ENCODE measurements at regions not wholly inside any gene's neighbourhood (a gene's known extent, or its start where the extent isn't known, plus 50 kb on each side); places are given as distances from the start of the nearest gene placed in this dataset.
A peak's percentile ranks its signal among the peaks of the same experiment; 100 is the strongest.

DNA sequence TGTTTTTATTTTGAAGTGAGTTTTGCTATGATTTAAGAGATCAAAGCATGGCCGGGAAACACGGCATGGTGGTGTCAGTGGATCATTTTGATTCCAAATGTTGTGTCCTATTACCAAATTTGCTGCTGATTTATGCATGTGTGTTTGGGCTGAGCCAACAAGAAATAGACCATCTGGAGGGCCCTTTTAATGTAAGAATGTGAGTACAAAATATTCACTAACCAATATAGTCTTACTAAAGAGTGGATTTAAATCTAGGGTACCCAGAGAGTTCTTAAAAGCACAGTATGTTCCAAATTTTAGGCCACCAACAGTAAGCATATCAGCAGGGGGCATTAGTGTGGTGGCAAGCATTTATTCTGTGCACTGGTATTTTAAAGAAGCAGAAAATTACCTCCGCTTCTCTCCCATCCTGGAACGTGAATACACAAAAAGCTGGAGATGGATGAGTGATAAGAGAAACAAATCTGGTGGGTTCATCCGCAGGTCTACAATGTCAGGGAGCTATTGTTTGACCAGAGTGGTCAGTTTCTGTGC lies 444.4 kb upstream of the IGFBP7 start:
- DNase-seq (ENCODE audit: insufficient read length, low spot score) = no peak
- no peak for FAIRE-seq
- TF ChIP-seq, protein P1, sequence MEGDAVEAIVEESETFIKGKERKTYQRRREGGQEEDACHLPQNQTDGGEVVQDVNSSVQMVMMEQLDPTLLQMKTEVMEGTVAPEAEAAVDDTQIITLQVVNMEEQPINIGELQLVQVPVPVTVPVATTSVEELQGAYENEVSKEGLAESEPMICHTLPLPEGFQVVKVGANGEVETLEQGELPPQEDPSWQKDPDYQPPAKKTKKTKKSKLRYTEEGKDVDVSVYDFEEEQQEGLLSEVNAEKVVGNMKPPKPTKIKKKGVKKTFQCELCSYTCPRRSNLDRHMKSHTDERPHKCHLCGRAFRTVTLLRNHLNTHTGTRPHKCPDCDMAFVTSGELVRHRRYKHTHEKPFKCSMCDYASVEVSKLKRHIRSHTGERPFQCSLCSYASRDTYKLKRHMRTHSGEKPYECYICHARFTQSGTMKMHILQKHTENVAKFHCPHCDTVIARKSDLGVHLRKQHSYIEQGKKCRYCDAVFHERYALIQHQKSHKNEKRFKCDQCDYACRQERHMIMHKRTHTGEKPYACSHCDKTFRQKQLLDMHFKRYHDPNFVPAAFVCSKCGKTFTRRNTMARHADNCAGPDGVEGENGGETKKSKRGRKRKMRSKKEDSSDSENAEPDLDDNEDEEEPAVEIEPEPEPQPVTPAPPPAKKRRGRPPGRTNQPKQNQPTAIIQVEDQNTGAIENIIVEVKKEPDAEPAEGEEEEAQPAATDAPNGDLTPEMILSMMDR (IDR thresholded peaks at IDR 0.05; ENCODE audit: insufficient read depth, missing control alignments) = no peak

DNA sequence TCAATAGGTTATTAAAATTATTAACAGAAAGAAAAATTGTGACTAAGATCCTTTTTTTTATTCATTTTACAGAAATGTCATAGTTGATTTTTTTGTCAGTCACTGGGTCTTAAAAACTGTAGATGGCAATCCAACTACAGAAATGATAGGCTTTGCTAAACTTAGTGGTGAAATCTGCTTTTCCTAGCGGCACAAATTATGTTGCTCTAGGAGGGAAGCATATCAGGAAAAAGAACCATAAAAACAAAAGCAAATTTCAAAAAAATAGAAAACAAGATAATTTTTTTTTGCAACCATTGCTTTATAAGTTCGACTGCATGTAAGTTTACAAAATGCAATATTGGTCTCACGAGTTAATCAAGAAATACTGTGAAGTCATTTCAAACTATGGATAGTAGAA lies 443.5 kb upstream of the IGFBP7 start:
- no peak for FAIRE-seq
- TF ChIP-seq, protein P1 (IDR thresholded peaks at IDR 0.05; ENCODE audit: insufficient read depth, missing control alignments) = peak; percentile 16
- DNase-seq (ENCODE audit: insufficient read length, low spot score) = no peak

DNA sequence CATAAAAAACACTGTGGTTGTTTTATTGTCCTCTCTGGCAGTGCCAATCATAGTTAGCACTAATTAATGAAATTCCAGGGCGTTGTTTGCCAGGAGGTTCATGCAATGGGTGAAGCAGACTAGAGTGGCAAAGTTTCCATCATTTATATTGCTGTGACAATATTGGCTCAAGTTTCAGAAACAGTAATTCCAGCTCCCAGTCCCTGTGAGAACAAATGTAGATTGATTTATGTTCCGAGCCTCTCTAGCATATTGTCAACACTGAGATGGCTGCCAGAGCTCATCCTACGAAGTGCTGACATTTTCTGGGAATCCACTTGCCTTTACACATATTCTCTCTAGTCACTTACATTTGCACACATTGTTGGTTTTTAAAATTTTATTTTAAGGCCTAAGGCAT lies 440.0 kb upstream of the IGFBP7 start:
- FAIRE-seq (no peak), DNase-seq (ENCODE audit: insufficient read length, low spot score) (no peak)
- TF ChIP-seq, protein P1 (IDR thresholded peaks at IDR 0.05; ENCODE audit: insufficient read depth, missing control alignments) = no peak

DNA sequence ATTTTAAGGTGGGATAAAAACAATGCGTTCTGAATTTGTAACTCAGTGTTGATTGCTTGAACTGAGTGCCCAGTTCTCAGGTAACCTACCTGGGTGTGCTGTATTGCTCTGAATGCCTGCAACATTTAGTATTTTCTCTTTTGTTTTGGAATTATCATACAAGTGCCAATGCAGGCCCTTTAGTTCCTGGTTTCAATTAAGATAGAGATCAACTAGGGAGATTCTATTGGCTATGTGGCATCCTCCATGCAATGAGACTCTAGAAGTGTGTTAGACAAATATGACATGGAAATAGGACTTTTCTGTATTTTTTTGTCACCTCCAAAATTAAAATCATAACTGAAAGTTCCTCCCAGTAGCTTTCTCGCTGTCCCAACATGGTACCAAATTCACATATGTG lies 438.7 kb upstream of the IGFBP7 start:
- DNase-seq (ENCODE audit: insufficient read length, low spot score) (no peak), FAIRE-seq (no peak)
- TF ChIP-seq, protein P1 (IDR thresholded peaks at IDR 0.05; ENCODE audit: insufficient read depth, missing control alignments) = no peak

DNA sequence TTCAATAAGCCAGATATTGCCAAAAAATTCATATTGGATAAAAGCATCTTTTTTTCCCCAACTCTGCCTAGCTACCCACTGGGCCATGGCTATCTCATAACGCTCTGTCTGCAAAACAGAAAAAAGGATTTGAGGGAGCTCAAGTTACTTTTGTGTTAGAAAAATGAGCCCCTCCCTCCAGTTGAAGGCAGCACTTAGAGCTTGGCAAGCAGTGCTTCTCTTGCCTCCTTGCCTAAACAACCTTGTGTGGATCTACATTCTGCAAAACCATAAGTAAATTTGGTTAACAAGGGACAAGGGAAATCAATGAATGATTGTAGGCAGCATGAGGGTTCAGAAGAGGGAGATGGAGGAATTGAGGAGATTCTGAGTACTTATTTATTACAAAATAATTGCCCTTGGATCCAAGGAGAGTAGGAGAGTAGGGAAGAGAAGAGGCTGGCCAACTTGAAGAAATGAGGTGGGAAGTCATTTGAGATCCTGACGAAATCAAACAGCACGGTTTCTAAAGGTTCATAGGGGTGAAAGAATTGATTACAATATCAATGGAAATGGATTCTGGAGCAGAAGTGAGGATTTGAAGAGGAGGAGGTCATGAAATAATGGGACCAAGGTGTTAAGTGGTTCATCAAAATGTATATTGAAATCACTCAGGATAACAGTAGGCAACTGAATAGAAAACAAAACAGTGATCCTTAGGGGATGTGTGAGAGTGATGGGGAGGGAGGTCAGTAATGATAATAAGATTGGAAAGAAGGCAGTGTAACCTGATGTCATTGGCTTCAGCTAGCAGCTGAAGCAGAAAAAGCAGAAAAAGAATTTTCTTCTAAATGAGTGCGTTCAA lies 434.8 kb upstream of the IGFBP7 start:
- TF ChIP-seq, protein P1 (IDR thresholded peaks at IDR 0.05; ENCODE audit: insufficient read depth, missing control alignments) = no peak
- no peak for DNase-seq (ENCODE audit: insufficient read length, low spot score)
- FAIRE-seq = no peak

DNA sequence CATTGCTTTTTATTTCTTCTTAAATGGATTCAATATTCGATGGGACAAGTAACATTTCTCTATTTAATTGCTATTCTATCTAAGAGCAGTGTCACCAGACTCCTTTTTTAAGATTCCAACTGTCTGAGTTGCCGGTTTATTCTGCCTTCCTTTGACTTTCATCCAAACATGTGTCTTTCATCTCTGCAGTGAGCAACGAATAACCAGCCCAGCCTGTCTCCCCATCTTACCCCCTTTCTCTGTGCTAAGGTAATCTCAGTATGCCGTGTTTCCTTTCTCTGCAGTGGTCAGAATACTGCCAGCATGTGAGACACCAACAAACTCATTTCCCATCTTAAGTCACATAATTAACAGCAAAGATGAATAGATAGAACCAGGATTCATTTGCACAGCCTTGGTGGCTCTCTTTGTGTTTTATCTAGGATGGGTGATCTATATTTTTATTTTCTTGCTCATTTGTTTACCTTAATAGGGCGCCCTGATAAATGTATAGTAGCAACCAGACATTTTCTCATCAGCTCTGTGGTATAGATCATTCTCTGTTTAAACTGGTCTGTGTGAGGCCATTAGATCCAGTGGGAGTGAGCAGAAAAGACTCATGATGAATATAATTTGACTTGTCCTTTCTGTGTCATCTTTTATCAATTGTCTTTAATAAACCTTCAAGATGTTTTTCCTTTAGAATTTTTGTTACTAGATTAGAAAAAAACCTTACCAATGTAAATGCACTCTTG lies 394.8 kb upstream of the IGFBP7 start:
- TF ChIP-seq, protein P1 (IDR thresholded peaks at IDR 0.05; ENCODE audit: insufficient read depth, missing control alignments) = no peak
- DNase-seq (ENCODE audit: insufficient read length, low spot score) (no peak), FAIRE-seq (no peak)

All from D721Med (cell line).